ENCODE measurements at regions not wholly inside any gene's neighbourhood (a gene's known extent, or its start where the extent isn't known, plus 50 kb on each side); places are given as distances from the start of the nearest gene placed in this dataset.

- no peak for TF ChIP-seq CTCF (IDR thresholded peaks at IDR 0.05)
- DNase-seq (no peak), ATAC-seq (no peak)
- no peak overlapping the region for H3K4me3 ChIP-seq
- 94 to 97% (median 95%) methylated on average over 1 of the region's 1 CpG for WGBS, 4 donors
- H3K4me1 ChIP-seq = peaks cover 0 to 7% (median 0%) of the 10 kb centered on the region in 12 donors
- intact Hi-C loops (cut with DNase I) = no loop called here
- H3K27ac ChIP-seq = no peak overlapping the region
- no peaks in the 10 kb centered on the region for H3K27me3 ChIP-seq
- H3K36me3 ChIP-seq = no peaks in the 10 kb centered on the region
- no peaks in the 10 kb centered on the region for H3K9me3 ChIP-seq
Measured at GRCh38 chr4:157840034-157840433, 332.8 kb downstream of the GASK1B start.

GRCh38 chr4:157838366-157838765, 334.5 kb downstream of the GASK1B start:
- 27 to 56% (median 48%) methylated on average over 2 of the region's 2 CpGs for WGBS, 4 donors
- peaks cover 0 to 7% (median 0%) of the 10 kb centered on the region in 12 donors for H3K4me1 ChIP-seq

GRCh38 chr4:157837071-157837703, 335.6 kb downstream of the GASK1B start:
- Histone ChIP-seq H3K9me3 (no peaks in the 10 kb centered on the region), H3K4me1 (peaks cover 0 to 7% (median 0%) of the 10 kb centered on the region in 12 donors), H3K36me3 (no peaks in the 10 kb centered on the region), H3K4me3 (no peak overlapping the region), H3K27me3 (no peaks in the 10 kb centered on the region), H3K27ac (no peak overlapping the region)
- TF ChIP-seq CTCF (IDR thresholded peaks at IDR 0.05) (no peak), POLR2A (IDR thresholded peaks at IDR 0.05) (no peak)
- 76 to 83% (median 79%) methylated on average over 3 of the region's 3 CpGs for WGBS, 4 donors
- ATAC-seq (no peak), DNase-seq (no peak)
- intact Hi-C loops (cut with DNase I) = no loop called here

More at GRCh38 chr4:157838366-157838765, 334.5 kb downstream of the GASK1B start:
- TF ChIP-seq CTCF (IDR thresholded peaks at IDR 0.05) = no peak
- no peak for TF ChIP-seq POLR2A (IDR thresholded peaks at IDR 0.05)
- intact Hi-C loops (cut with DNase I) = no loop called here
- no peaks in the 10 kb centered on the region for H3K27me3 ChIP-seq
- H3K27ac ChIP-seq = no peak overlapping the region
- no peaks in the 10 kb centered on the region for H3K9me3 ChIP-seq
- DNase-seq (no peak), ATAC-seq (no peak)
- H3K36me3 ChIP-seq = no peaks in the 10 kb centered on the region
- no peak overlapping the region for H3K4me3 ChIP-seq

GRCh38 chr4:157832596-157832995, 340.2 kb downstream of the GASK1B start:
- no peak for ATAC-seq
- WGBS, 4 donors = 71 to 83% (median 78%) methylated on average over 1 of the region's 1 CpG

More at GRCh38 chr4:157832596-157832995, 340.2 kb downstream of the GASK1B start:
- no peak for TF ChIP-seq POLR2A (IDR thresholded peaks at IDR 0.05)
- TF ChIP-seq CTCF (IDR thresholded peaks at IDR 0.05) = no peak
- Histone ChIP-seq H3K4me3 (no peak overlapping the region), H3K4me1 (no peaks in the 10 kb centered on the region), H3K36me3 (no peaks in the 10 kb centered on the region), H3K27ac (no peak overlapping the region), H3K27me3 (no peaks in the 10 kb centered on the region), H3K9me3 (peaks cover 0 to 5% (median 0%) of the 10 kb centered on the region in 12 donors)
- intact Hi-C loops (cut with DNase I) = no loop called here
- no peak for DNase-seq
